ENCODE measurements at regions not wholly inside any gene's neighbourhood (a gene's known extent, or its start where the extent isn't known, plus 50 kb on each side); places are given as distances from the start of the nearest gene placed in this dataset.

DNA sequence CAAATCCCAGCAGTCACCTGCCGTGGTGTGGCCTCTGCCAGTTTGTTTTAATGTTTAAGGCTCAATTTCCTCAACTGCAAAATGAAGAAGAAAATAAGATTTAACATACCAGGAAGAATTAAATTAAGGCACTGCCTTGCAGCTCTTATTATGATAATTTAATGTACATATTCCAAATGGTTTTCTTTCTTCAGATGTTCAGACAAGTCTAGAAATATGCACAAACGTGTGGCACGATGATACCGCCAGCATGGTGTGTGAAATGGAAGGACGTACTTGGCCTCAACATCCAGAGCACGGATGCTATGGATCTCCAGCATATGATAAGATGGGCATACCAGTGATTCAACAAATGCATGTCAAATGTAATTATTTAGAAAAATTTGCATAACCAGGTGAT is 959.4 kb upstream of the TMEM132C start:
- TF ChIP-seq, protein P1, sequence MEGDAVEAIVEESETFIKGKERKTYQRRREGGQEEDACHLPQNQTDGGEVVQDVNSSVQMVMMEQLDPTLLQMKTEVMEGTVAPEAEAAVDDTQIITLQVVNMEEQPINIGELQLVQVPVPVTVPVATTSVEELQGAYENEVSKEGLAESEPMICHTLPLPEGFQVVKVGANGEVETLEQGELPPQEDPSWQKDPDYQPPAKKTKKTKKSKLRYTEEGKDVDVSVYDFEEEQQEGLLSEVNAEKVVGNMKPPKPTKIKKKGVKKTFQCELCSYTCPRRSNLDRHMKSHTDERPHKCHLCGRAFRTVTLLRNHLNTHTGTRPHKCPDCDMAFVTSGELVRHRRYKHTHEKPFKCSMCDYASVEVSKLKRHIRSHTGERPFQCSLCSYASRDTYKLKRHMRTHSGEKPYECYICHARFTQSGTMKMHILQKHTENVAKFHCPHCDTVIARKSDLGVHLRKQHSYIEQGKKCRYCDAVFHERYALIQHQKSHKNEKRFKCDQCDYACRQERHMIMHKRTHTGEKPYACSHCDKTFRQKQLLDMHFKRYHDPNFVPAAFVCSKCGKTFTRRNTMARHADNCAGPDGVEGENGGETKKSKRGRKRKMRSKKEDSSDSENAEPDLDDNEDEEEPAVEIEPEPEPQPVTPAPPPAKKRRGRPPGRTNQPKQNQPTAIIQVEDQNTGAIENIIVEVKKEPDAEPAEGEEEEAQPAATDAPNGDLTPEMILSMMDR (conservative IDR thresholded peaks at IDR 0.05): no peak
- no peak overlapping the region for H3K27ac ChIP-seq

DNA sequence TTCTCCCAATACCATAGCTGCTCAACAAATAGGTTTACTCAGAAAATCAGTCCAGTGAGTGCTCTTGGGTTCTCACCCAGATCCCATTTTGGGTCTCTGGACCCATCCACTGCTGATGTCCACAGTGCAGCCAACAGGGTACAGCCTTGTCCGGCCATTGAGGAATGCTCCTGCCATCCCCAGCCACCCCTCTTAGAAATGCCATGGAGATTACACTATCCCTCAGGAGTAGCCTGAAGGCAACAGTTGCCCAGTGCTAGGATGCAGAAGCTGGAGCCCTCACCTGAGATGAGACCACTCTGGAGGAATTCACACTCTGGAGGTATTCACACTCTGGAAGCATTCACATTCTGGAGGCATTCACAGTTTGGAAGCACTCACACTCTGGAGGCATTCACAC is 958.8 kb upstream of the TMEM132C start:
- no peak overlapping the region for H3K27ac ChIP-seq
- TF ChIP-seq, protein P1 (conservative IDR thresholded peaks at IDR 0.05): no peak

DNA sequence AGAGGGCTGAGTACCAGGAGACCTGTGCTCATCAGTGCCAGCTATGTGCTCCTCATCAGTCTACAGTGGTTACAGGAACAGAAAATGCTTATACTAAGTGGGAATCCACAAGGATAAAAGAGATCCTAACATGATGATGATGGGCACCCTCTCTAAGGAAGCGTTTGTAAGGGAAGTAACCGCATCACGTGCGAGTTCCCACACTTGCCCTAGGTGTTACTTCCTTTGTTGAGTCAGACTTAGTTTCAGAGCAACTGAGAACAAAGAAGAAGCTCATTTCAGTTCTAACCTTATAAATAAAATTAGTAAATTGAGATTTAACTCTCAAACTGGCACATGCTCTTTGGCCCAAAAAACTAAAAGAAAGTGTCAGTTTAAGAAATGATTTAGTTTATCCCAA is 956.4 kb upstream of the TMEM132C start:
- TF ChIP-seq, protein P1 (conservative IDR thresholded peaks at IDR 0.05): no peak
- no peak overlapping the region for H3K27ac ChIP-seq

DNA sequence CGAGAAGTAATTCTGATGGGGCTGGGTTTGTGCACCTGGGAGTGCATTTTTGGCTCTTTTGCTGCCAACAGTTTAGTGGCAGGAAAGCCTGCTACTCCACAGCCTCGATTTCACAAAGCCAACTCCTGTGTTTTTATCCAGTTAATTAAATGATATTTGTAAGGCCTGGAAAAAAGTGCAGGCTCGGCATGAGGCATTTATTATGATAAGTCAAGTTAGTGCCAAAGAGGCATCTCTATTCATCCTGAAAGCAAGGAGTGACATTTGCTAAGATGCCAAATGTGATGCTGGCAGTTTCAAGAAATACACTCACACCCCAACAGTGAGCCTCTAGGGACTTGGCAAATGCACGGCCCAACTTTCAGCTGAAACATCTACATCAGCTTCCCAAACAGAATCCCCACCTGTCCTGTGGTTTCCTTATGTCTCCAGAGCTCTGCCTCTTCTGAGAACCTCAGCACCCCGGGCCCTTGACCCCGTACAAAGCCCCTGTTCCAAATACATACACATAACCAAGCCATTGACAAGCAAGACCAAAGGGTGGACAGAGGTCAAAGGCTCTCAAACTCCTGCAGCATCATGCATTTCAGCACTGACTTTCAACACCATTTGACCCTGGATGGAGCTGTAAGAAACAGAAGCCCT is 955.1 kb upstream of the TMEM132C start:
- H3K27ac ChIP-seq: no peak overlapping the region
- TF ChIP-seq, protein P1 (conservative IDR thresholded peaks at IDR 0.05): no peak

DNA sequence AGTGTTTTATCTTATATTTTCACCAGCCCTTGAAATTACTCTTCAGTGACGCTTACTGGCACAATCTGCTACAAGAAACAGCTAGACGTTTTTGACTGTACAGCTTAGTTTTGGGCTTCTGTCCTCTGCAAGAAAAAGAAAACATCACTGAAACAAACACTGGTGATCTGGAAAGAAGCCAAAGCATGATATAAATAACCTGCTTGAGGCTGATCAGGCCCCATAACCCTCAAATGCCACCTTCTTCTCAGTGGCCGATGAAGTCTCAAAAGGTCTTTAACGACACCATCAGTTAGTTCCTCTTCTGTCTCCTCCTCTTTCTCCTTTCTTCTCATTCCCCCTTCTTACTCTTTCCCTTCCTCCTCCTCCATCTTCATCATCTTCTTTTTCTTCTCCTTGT is 942.3 kb upstream of the TMEM132C start:
- no peak overlapping the region for H3K27ac ChIP-seq
- TF ChIP-seq, protein P1 (conservative IDR thresholded peaks at IDR 0.05): no peak

DNA sequence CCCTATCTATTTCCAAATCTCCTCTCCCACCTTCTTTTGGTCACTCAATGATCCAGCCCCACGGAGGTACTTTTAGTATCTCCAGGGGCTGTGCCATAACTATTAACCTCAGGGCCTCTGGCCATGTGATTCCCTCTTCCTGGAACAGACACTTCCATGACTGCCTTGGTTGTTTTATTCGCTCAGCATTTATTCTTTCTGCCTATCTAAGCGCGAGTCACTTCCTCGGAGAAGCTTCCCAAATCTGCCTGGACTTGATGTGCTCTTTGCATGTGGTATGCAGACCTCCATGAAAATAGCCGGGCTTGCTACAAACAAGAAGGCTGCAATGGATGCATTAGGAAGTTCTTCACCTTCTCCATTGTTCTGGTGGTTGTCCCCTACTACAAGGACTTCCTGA is 939.0 kb upstream of the TMEM132C start:
- TF ChIP-seq, protein P1 (conservative IDR thresholded peaks at IDR 0.05): no peak
- H3K27ac ChIP-seq: no peak overlapping the region

DNA sequence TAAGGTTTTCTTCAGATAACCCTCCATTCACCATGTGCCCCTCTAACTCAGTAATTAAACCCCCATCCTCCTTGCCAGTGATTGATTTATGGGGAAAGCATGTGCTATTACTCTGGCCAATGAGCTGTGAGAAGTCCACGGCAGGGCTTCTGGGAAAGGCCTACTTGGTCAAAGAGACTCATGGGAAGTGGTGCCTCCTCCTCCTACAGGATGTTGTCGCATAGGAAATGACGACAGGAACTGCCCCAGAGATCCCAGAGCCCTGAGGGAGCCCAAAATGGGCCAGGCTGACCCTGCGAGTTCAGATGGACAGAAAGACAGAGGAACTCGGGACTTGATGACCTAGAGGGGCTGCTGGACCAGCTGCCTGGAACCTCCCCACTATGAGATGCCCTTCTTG is 938.1 kb upstream of the TMEM132C start:
- H3K27ac ChIP-seq: no peak overlapping the region
- TF ChIP-seq, protein P1 (conservative IDR thresholded peaks at IDR 0.05): no peak

All from VCaP (cell line).